HS-27A (cell line): ENCODE measurements at regions not wholly inside any gene's neighbourhood (a gene's known extent, or its start where the extent isn't known, plus 50 kb on each side); places are given as distances from the start of the nearest gene placed in this dataset.
"Not testable (repeated sequence)": the region's sequence is repeated elsewhere in the genome, so short reads cannot be mapped to it uniquely, and the experiment has no call there.

ENCODE experiments used
- DNase-seq: peaks from one replicate; pipeline ENCODE4 v3.0.0-alpha.2; 2012; ENCODE audit warnings: low read depth, missing footprints

- no peak for DNase-seq
Observed at GRCh38 chr3:94596887-94597566, 534.2 kb downstream of the NSUN3 start.

GRCh38 chr3:94607778-94608177 is 544.9 kb downstream of the NSUN3 start:
- DNase-seq, result no peak

- no peak for DNase-seq
Observed at GRCh38 chr3:94609908-94610307, 547.0 kb downstream of the NSUN3 start.

- DNase-seq, result no peak
Observed at GRCh38 chr3:94611596-94611995, 548.7 kb downstream of the NSUN3 start.

- no peak for DNase-seq
Observed at GRCh38 chr3:94612631-94613030, 549.8 kb downstream of the NSUN3 start.

GRCh38 chr3:94614192-94614591 is 551.3 kb downstream of the NSUN3 start:
- DNase-seq, result no peak

GRCh38 chr3:94615275-94616065 is 552.6 kb downstream of the NSUN3 start:
- DNase-seq, result no peak

- DNase-seq, result no peak
Observed at GRCh38 chr3:94616833-94617232, 554.0 kb downstream of the NSUN3 start.

GRCh38 chr3:94617312-94617711 is 554.5 kb downstream of the NSUN3 start:
- no peak for DNase-seq

- DNase-seq, result no peak
Observed at GRCh38 chr3:94619643-94620042, 556.8 kb downstream of the NSUN3 start.

- DNase-seq, result no peak
Observed at GRCh38 chr3:94626573-94626972, 563.7 kb downstream of the NSUN3 start.

- DNase-seq, result no peak
Observed at GRCh38 chr3:94627689-94628088, 564.8 kb downstream of the NSUN3 start.

GRCh38 chr3:94643400-94643799 is 580.5 kb downstream of the NSUN3 start:
- no peak for DNase-seq

- DNase-seq, result no peak
Observed at GRCh38 chr3:94645790-94646189, 582.9 kb downstream of the NSUN3 start.

GRCh38 chr3:94647131-94647530 is 584.3 kb downstream of the NSUN3 start:
- no peak for DNase-seq

GRCh38 chr3:94648270-94649180 is 585.7 kb downstream of the NSUN3 start:
- not testable (repeated sequence) for DNase-seq

GRCh38 chr3:94654096-94654495 is 591.2 kb downstream of the NSUN3 start:
- DNase-seq, result no peak

GRCh38 chr3:94665922-94666321 is 603.1 kb downstream of the NSUN3 start:
- DNase-seq, result no peak

GRCh38 chr3:94671078-94671477 is 608.2 kb downstream of the NSUN3 start:
- no peak for DNase-seq

- no peak for DNase-seq
Observed at GRCh38 chr3:94673876-94674275, 611.0 kb downstream of the NSUN3 start.

GRCh38 chr3:94686208-94686607 is 623.3 kb downstream of the NSUN3 start:
- DNase-seq, result no peak

GRCh38 chr3:94693997-94694640 is 631.3 kb downstream of the NSUN3 start:
- DNase-seq, result no peak
